GM19468 (cell line): ENCODE measurements at regions not wholly inside any gene's neighbourhood (a gene's known extent, or its start where the extent isn't known, plus 50 kb on each side); places are given as distances from the start of the nearest gene placed in this dataset.
"Not testable (repeated sequence)": the region's sequence is repeated elsewhere in the genome, so short reads cannot be mapped to it uniquely, and the experiment has no call there.

Experiments used
- ATAC-seq: cut with Tn5 transposase; IDR thresholded peaks from one replicate; pipeline ENCODE4 v1.9.1; 2021; ENCODE audit warnings: mild to moderate bottlenecking, moderate library complexity, moderate number of reproducible peaks; ENCODE audit not compliant: unreplicated experiment; ENCODE audit errors: extremely low read depth

GRCh38 chrX:40879172-40879571 lies 143.8 kb upstream of the MED14 start:
- not testable (repeated sequence) for ATAC-seq

- no peak for ATAC-seq
These were observed 145.4 kb upstream of the MED14 start for GRCh38 chrX:40880712-40881111.

- ATAC-seq, result no peak
These were observed 147.8 kb upstream of the MED14 start for GRCh38 chrX:40883021-40883619.

GRCh38 chrX:40885989-40886388 lies 150.6 kb upstream of the MED14 start:
- no peak for ATAC-seq

- ATAC-seq, result no peak
These were observed 152.1 kb upstream of the MED14 start for GRCh38 chrX:40887476-40887875.

GRCh38 chrX:40891798-40892197 lies 156.5 kb upstream of the MED14 start:
- no peak for ATAC-seq

- ATAC-seq, result no peak
These were observed 158.0 kb upstream of the MED14 start for GRCh38 chrX:40893251-40893910.

- no peak for ATAC-seq
These were observed 159.9 kb upstream of the MED14 start for GRCh38 chrX:40895246-40895645.

- no peak for ATAC-seq
These were observed 162.5 kb upstream of the MED14 start for GRCh38 chrX:40897718-40898270.

- not testable (repeated sequence) for ATAC-seq
These were observed 169.4 kb upstream of the MED14 start for GRCh38 chrX:40904739-40905138.

GRCh38 chrX:40908026-40908425 lies 172.7 kb upstream of the MED14 start:
- ATAC-seq, result no peak

- ATAC-seq, result no peak
These were observed 173.6 kb upstream of the MED14 start for GRCh38 chrX:40908857-40909475.

GRCh38 chrX:40912166-40912565 lies 173.1 kb upstream of the USP9X start:
- no peak for ATAC-seq

- ATAC-seq, result no peak
These were observed 172.7 kb upstream of the USP9X start for GRCh38 chrX:40912576-40912975.

- ATAC-seq, result no peak
These were observed 164.9 kb upstream of the USP9X start for GRCh38 chrX:40920351-40920750.

GRCh38 chrX:40922307-40922706 lies 162.9 kb upstream of the USP9X start:
- no peak for ATAC-seq

- not testable (repeated sequence) for ATAC-seq
These were observed 158.4 kb upstream of the USP9X start for GRCh38 chrX:40926739-40927427.

GRCh38 chrX:40928076-40928475 lies 157.2 kb upstream of the USP9X start:
- ATAC-seq, result no peak

- no peak for ATAC-seq
These were observed 153.3 kb upstream of the USP9X start for GRCh38 chrX:40931921-40932320.

- ATAC-seq, result no peak
These were observed 152.0 kb upstream of the USP9X start for GRCh38 chrX:40933132-40933705.
